ENCODE measurements at regions not wholly inside any gene's neighbourhood (a gene's known extent, or its start where the extent isn't known, plus 50 kb on each side); places are given as distances from the start of the nearest gene placed in this dataset.

- TF ChIP-seq HDGF (IDR thresholded peaks at IDR 0.05) (no peak), POU2F2 (IDR thresholded peaks at IDR 0.05; ENCODE audit: borderline replicate concordance, low read depth, low read length) (no peak)
- POLR2A ChIA-PET: no interaction called here
- no peak overlapping the region for H3K4me2 ChIP-seq (ENCODE audit: control insufficient read depth, insufficient read depth)
- no peaks in the 10 kb centered on the region for H4K20me1 ChIP-seq (ENCODE audit: control insufficient read depth, insufficient read depth)
- in situ Hi-C loops (cut with MboI) (no loop called here), intact Hi-C loops (cut with micrococcal nuclease; ENCODE audit: unreplicated experiment) (no loop called here)
- 31% methylated on average over 8 of the region's 8 CpGs for WGBS (ENCODE audit: insufficient coverage, insufficient replicate concordance, low lambda C conversion rate, missing lambda C conversion rate)
- BruUV-seq (replicated peaks): no TSS peak
- FAIRE-seq (no peak), DNase-seq (ENCODE audit: low read depth, low spot score) (no peak), ATAC-seq (no peak)
- no peaks in the 10 kb centered on the region; a peak in 1 of 4 replicates for H3K27me3 ChIP-seq (replicated peaks in 1 of 2; ENCODE audit: control insufficient read depth in 2 of 2, insufficient read depth in 2 of 2, low read length in 1 of 2)
- CTCF ChIA-PET: interaction anchor here (0.8 to 1.2 kb wide), 2 partner anchors 34 to 77 kb away, joined by 3 read pairs; no protein-coding TSS in a partner anchor
- no peak overlapping the region for H3K27ac ChIP-seq (ENCODE audit: control insufficient read depth, insufficient read depth)
- no peak overlapping the region for H3K9ac ChIP-seq (ENCODE audit: control insufficient read depth, insufficient read depth, low read length)
- RAD21 ChIA-PET (ENCODE audit: unreplicated experiment): interaction anchor here (1.2 kb wide), 1 partner anchor 76 kb away, joined by 5 read pairs; no protein-coding TSS in a partner anchor
- peaks cover 14% of the 10 kb centered on the region for H3K4me1 ChIP-seq (ENCODE audit: control insufficient read depth, insufficient read depth, low read length)
- H3K36me3 ChIP-seq (ENCODE audit: control insufficient read depth in 2 of 2, insufficient read depth in 2 of 2, low read length in 1 of 2): no peaks in the 10 kb centered on the region
- SMC1A ChIA-PET (ENCODE audit: uncharacterized antibody, unreplicated experiment): no interaction called here
- no peak overlapping the region for H2AFZ ChIP-seq (ENCODE audit: control insufficient read depth, low read depth, low read length)
- H3K4me3 ChIP-seq: no peak overlapping the region
- H3K9me3 ChIP-seq (replicated peaks; ENCODE audit: control insufficient read depth, insufficient read depth, low read length): no peaks in the 10 kb centered on the region
- H3K79me2 ChIP-seq (ENCODE audit: control insufficient read depth, insufficient read depth, low read length): no peaks in the 10 kb centered on the region
These were observed 77.9 kb upstream of the WNT11 start for GRCh38 chr11:76284161-76284560.

GRCh38 chr11:76282811-76283595 lies 76.7 kb upstream of the WNT11 start:
- peak; percentile 38 for ATAC-seq
- DNase-seq (ENCODE audit: low read depth, low spot score): no peak
- ChIA-PET CTCF (interaction anchor here (0.8 to 1.2 kb wide), 2 partner anchors 35 to 76 kb away, joined by 3 read pairs; no protein-coding TSS in a partner anchor), POLR2A (no interaction called here), SMC1A (ENCODE audit: uncharacterized antibody, unreplicated experiment) (no interaction called here), RAD21 (ENCODE audit: unreplicated experiment) (interaction anchor here (1.2 kb wide), 1 partner anchor 75 kb away, joined by 5 read pairs; no protein-coding TSS in a partner anchor)
- H3K36me3 ChIP-seq (ENCODE audit: control insufficient read depth in 2 of 2, insufficient read depth in 2 of 2, low read length in 1 of 2): no peaks in the 10 kb centered on the region
- peaks cover 8% of the 10 kb centered on the region for H3K4me1 ChIP-seq (ENCODE audit: control insufficient read depth, insufficient read depth, low read length)
- intact Hi-C loops (cut with micrococcal nuclease; ENCODE audit: unreplicated experiment): no loop called here
- no peak overlapping the region for H3K4me3 ChIP-seq
- no TSS peak for BruUV-seq (replicated peaks)
- no peaks in the 10 kb centered on the region for H4K20me1 ChIP-seq (ENCODE audit: control insufficient read depth, insufficient read depth)
- in situ Hi-C loops (cut with MboI): no loop called here
- no peak overlapping the region for H3K27ac ChIP-seq (ENCODE audit: control insufficient read depth, insufficient read depth)
- H3K9me3 ChIP-seq (replicated peaks; ENCODE audit: control insufficient read depth, insufficient read depth, low read length): no peaks in the 10 kb centered on the region
- no peak overlapping the region for H3K9ac ChIP-seq (ENCODE audit: control insufficient read depth, insufficient read depth, low read length)
- H3K27me3 ChIP-seq (replicated peaks in 1 of 2; ENCODE audit: control insufficient read depth in 2 of 2, insufficient read depth in 2 of 2, low read length in 1 of 2): no peaks in the 10 kb centered on the region; a peak in 1 of 4 replicates
- no peak for FAIRE-seq
- 29% methylated on average over 8 of the region's 10 CpGs for WGBS (ENCODE audit: insufficient coverage, insufficient replicate concordance, low lambda C conversion rate, missing lambda C conversion rate)
- no peaks in the 10 kb centered on the region for H3K79me2 ChIP-seq (ENCODE audit: control insufficient read depth, insufficient read depth, low read length)
- no peak overlapping the region for H2AFZ ChIP-seq (ENCODE audit: control insufficient read depth, low read depth, low read length)
- no peak overlapping the region for H3K4me2 ChIP-seq (ENCODE audit: control insufficient read depth, insufficient read depth)
- TF ChIP-seq JUNB (IDR thresholded peaks at IDR 0.05) (no peak), NR2C2 (IDR thresholded peaks at IDR 0.05; ENCODE audit: borderline replicate concordance, control insufficient read depth, insufficient read length, low read depth) (no peak), SMARCA5 (IDR thresholded peaks at IDR 0.05) (no peak), MTA3 (IDR thresholded peaks at IDR 0.05; ENCODE audit: borderline replicate concordance, low read length) (no peak), BCLAF1 (IDR thresholded peaks at IDR 0.05) (no peak), YBX1 (IDR thresholded peaks at IDR 0.05) (no peak), NKRF (conservative IDR thresholded peaks at IDR 0.05) (no peak), SREBF1 (IDR thresholded peaks at IDR 0.05; ENCODE audit: low read length) (no peak), PBX3 (IDR thresholded peaks at IDR 0.05; ENCODE audit: insufficient replicate concordance, low read depth, low read length) (no peak)
